Thyroid gland (tissue), 4 donors: ENCODE measurements at regions not wholly inside any gene's neighbourhood (a gene's known extent, or its start where the extent isn't known, plus 50 kb on each side); places are given as distances from the start of the nearest gene placed in this dataset.

Source experiments
- CTCF ChIP-seq, 6 experiments: fragments of 200-600 bp in 3 of 6; fragments of 450-650 bp in 3 of 6; sonication (generic) in 3 of 6; IDR thresholded peaks; one replicate each; pipeline ENCODE4 v1.5.1; 2016 to 2019; ENCODE audit warnings: antibody characterized with exemption in 6 of 6, mild to moderate bottlenecking in 2 of 6, inconsistent platforms in 1 of 6, moderate library complexity in 1 of 6
- POLR2A ChIP-seq, 2 donors: fragments of 450-650 bp; IDR thresholded peaks; one replicate each; pipeline ENCODE4 v1.6.1; 2017; ENCODE audit warnings: antibody characterized with exemption in 2 of 2, mild to moderate bottlenecking in 2 of 2, moderate library complexity in 1 of 2

GRCh38 chr3:76378789-76379188 lies 593.4 kb upstream of the ZNF717 start:
- TF ChIP-seq CTCF (IDR thresholded peaks at IDR 0.05) (no peak), POLR2A (IDR thresholded peaks at IDR 0.05) (no peak)
